GM12892 (cell line): ENCODE measurements at regions not wholly inside any gene's neighbourhood (a gene's known extent, or its start where the extent isn't known, plus 50 kb on each side); places are given as distances from the start of the nearest gene placed in this dataset.
"Not testable (repeated sequence)": the region's sequence is repeated elsewhere in the genome, so short reads cannot be mapped to it uniquely, and the experiment has no call there.

Experiments
- POLR2A ChIP-seq: IDR thresholded peaks from 2 replicates; pipeline ENCODE4 v1.6.1; 2011; ENCODE audit warnings: low read depth, low read length, control low read depth
- POLR2AphosphoS5 ChIP-seq: IDR thresholded peaks from 2 replicates; pipeline ENCODE4 v1.6.1; 2011; ENCODE audit warnings: low read depth, low read length, control low read depth
- TAF1 ChIP-seq: IDR thresholded peaks from 2 replicates; pipeline ENCODE4 v1.6.1; 2011; ENCODE audit warnings: low read depth, mild to moderate bottlenecking, control low read depth, low read length, borderline replicate concordance

- not testable (repeated sequence) for TF ChIP-seq POLR2AphosphoS5, POLR2A, TAF1
These were observed 62.5 kb upstream of the S1PR1 start for GRCh38 chr1:101174298-101174697.
